ENCODE measurements at regions not wholly inside any gene's neighbourhood (a gene's known extent, or its start where the extent isn't known, plus 50 kb on each side); places are given as distances from the start of the nearest gene placed in this dataset.

- DNase-seq, result no peak
Observed at GRCh38 chr12:24118668-24119067, 169.2 kb upstream of the SOX5 start.

- DNase-seq, result no peak
Observed at GRCh38 chr12:24116548-24116947, 167.1 kb upstream of the SOX5 start.

- no peak for DNase-seq
Observed at GRCh38 chr12:24113701-24114100, 164.2 kb upstream of the SOX5 start.

DNA sequence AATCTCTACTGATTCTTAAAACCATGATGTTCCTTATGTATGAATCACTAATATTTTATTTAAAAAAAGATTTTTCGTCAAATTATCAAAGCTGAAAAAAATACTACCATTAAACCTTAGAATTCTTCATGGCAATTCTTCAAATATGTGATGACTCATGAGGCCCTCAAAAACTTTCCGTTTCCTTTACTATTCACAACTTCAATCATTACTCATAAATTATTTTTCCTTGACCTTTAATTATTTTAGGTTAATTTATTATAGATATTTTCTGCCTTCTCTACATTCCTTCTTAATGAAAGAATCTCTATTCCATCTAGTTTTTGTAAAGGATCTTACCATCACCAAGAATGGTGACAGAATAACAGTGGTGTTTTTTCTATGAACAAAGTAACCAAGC lies 162.1 kb upstream of the SOX5 start:
- no peak for DNase-seq

- DNase-seq, result no peak
Observed at GRCh38 chr12:24111086-24111485, 161.6 kb upstream of the SOX5 start.

GRCh38 chr12:24109381-24110039 lies 160.0 kb upstream of the SOX5 start:
- peak; percentile 10 to 11 for DNase-seq

- DNase-seq, result no peak
Observed at GRCh38 chr12:24102676-24103075, 153.2 kb upstream of the SOX5 start.

DNA sequence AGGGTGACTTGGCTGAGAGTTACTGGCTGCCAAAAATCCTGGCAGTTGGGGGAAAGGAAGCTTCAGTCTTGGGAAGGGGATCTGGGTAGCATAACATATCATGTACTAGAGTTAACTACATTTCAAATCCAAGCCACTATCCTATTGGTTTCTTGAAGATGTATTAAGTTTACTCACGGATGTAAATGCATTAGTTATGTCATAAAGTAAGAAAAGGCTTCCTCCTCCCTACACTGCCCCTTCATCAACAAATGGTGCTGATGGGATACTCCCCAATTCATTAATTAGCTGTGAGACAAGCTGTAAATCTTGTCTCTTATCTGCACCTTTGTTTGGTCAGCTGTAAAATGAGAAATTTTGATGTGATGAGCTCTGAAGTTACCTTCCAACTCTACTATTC lies 150.1 kb upstream of the SOX5 start:
- DNase-seq, result no peak

- no peak for DNase-seq
Observed at GRCh38 chr12:24095245-24095644, 145.8 kb upstream of the SOX5 start.

- DNase-seq, result no peak
Observed at GRCh38 chr12:24089510-24089890, 140.0 kb upstream of the SOX5 start.

GRCh38 chr12:24088751-24089509 lies 139.5 kb upstream of the SOX5 start:
- DNase-seq, result no peak

DNA sequence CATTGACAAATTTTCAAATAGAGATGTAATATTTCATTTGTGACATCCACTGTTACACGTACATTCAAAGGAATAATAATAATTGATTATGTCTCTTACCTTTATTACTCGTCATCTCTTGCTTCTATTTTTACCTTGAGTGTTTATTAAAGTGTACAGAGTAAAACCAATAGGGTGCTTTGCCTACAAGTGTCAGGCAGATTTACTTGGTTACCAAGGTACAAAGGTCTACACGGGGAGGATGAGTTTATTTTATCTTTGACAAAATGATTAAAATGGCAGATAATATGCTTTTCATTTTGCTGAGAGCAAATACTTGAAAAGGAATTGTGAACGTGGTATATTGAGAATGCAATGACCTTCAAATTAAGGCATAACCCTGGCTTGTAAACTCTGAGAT lies 137.8 kb upstream of the SOX5 start:
- DNase-seq, result no peak

GRCh38 chr12:24084800-24085199 lies 135.3 kb upstream of the SOX5 start:
- no peak for DNase-seq

DNA sequence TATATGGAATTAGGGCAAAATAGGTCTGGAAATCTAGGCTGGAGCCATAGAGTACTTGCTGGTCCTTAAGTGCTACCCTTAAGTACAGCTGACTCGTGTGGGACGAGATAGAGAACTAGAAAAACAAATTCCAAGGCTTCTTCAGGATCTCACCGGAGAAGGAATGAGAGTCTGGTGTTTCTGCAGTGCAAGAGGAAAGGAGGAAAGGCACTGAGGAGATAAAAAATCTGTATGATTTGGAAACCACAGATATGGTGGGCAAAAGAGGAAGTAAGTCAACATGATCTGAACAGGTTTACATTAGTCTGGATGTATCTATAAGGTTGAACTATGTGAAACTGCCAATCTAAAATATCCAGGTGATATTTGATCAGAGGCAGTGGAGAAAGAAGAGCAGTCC lies 134.4 kb upstream of the SOX5 start:
- no peak for DNase-seq

GRCh38 chr12:24081606-24082005 lies 132.1 kb upstream of the SOX5 start:
- DNase-seq, result no peak

GRCh38 chr12:24081092-24081529 lies 131.6 kb upstream of the SOX5 start:
- DNase-seq, result no peak

DNA sequence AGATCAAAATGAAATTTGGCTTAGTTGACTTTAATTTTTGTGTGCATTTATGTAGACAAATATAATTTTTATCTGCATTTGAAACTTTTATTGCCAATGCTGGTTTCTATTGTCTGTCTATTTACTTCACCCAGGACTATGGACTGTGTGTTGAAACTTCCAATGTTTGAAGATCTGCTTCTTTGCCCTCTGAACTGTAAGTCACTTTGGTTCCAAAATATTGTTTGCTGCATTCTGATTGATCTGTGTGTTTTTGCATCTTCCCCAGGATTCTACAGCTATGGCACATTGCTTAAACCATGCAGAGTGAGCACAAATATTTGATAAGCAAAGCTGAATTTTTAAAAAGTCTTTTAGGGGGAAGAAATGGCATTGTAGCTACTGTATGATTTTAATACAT lies 131.0 kb upstream of the SOX5 start:
- DNase-seq, result no peak

DNA sequence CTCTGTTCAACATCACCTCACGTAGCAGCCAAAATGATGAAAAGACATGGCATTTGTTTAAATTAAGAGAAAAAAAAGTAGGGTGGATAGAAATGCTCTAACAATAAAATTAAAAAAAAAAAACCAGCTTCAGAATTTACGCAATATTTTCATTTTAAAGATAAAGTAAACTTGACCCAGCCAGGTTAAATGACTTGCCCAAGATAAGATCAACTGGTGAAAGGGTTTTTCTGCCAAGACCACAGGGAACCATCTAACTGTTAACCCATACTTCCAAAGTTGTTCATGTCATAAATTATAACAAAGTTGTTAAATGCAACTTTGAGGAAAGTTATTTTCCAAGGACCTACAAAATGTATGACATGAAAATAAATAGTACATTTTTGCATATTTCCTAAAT lies 129.6 kb upstream of the SOX5 start:
- DNase-seq, result no peak

DNA sequence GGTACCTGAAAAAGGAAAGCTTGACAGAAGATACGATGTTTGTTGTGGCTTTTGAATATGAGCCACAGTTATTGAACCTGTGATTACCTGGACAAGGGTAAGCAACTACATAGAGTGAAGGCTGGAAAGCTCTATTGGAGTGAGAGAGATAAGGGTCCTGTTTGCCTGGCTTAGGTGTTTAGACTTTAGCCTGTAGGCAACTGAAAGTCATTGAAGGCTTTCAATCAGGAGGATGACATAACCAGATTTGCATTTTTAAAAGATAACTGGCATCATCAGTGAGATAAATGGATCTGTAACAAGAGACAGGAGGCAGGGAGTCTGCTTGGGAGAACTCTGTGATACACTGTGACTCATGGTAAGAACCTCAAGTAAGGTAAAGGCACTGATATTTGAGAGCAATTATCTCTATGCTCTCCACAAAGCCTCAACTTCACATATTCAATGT lies 128.9 kb upstream of the SOX5 start:
- DNase-seq, result no peak

DNA sequence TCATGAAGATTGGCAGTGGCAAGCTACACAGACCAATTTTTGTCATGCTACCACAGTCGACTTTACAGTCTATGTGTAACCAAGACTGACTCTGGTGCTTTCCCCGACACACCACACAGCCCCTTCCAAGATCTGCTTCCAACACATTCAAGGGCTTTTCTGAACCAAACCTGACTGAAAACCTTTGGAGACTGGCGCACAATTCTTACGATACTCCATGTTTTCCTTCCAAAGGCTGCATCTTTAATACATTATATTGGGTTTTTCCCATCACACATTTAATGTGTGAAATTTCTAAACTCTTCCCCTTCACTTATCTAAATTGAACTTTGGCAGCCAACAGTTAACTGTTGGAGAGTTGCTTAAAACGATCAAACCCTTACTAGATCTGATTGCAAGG lies 127.7 kb upstream of the SOX5 start:
- DNase-seq, result no peak

GRCh38 chr12:24075650-24076049 lies 126.2 kb upstream of the SOX5 start:
- no peak for DNase-seq

GRCh38 chr12:24073170-24073810 lies 123.8 kb upstream of the SOX5 start:
- DNase-seq, result no peak

DNA sequence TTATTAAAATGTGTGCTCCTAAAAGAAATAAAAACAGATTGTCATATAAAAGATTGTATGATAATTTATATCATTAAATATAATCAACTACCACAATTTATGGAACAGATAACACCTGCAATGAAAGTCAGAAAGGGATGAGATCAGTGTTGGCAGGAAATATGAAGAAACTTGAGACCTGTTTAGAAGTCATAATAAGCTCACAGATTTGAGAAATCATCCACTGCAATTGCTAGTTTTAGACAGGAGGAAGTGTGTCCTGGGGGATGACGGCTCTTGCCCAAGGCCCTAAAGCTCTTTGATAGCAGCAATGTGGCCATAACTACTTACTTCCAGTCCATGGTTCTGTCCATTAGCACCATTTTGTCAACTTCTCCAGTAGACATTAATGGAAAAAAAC lies 122.8 kb upstream of the SOX5 start:
- DNase-seq, result no peak

DNA sequence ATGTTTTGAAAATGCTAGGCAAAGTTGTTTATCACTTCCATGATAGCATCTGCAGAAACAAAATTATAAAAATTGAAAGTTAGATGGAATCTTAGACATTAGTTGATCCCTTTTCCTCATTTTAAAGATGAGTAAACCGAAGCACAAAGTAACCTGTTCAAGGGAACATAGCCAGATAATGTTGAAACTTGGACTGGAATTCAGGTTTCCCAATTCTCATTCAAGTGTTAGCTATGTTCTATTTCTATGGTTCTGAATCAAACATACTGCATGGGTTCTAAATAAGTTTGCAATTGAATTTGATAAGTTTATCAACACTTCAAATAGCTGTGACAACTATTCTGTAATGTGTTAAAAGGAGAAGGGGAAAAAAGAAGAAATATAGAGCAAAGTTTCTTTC lies 122.4 kb upstream of the SOX5 start:
- DNase-seq, result no peak

Data from inflammatory macrophage treated with lipopolysaccharide for 1 hour (primary cell).